DLD1 (cell line): ENCODE measurements at regions not wholly inside any gene's neighbourhood (a gene's known extent, or its start where the extent isn't known, plus 50 kb on each side); places are given as distances from the start of the nearest gene placed in this dataset.

ENCODE experiments used
- in situ Hi-C: cut with HindIII; loops from 2 replicates; pipeline ENCODE4 v1.10.0; 2017; ENCODE audit warnings: low sequenced_read_pairs

DNA sequence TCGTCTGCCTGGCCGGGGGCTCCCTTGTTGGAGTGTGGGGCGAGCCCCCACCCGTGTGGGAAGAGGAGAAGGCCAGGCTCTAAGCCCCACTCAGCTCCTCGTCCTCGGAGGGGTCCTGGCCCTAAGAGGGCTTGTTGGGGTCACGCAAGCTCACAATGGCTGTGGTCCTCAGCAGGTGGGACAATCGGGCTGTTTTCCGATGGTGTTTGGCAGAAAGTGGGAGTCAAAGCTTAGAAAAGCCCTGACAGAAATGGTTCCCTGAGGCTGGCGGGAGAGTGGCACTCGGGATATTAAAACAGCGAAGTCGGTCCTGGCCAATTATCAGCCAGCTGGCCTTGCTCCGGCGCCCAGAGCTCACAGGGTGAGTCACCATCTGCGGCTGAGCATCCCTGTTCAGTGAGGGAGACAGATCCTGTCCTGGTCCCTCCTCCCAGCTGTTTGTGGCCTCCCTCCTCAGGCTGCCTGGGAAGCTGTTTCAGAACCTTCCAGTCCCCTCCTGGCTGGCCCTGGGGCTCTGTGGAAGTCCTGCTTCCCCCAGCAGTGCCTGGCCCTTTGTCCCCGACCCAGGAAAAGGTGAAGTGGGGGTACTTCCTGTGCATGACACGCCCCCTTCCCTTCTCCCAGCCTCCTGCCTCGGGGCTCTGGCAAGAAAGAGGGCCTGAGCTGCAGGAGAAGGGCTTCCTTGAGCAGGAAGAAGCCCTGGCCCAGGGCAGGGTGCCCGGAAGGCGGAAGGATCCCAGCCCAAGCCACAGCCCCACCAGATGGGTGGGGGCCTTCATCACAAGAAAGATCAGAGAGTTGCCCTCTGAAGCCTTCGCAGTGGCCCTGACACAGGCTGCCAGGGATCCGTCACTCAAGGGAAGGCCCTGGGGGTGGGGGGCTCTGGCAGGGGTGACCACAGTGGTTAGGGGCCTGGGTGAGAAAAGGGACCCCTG is 53.6 kb upstream of the BHLHE23 start:
- in situ Hi-C loops = loop anchor here (5.0 to 10.0 kb wide), 2 partner anchors 84 to 162 kb away; no protein-coding TSS in a partner anchor

DNA sequence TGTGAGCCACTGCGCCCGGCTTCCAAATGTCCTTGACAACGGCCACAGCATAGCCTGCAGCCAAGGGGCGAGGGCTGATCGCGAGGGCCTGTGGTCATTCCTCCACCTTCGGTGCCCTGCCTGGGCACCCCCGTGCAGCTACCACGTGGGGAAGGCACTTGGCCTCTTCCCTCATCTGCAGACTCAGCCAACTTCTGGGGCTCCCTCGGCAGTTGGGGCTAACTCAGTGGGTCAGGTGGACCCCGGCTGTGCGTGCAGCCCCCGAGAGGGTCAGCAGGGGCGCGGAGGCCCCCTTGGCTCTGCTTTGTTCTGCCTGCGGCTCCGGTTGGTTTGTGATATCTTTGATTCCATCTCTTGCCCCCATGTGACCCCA is 52.9 kb upstream of the BHLHE23 start:
- in situ Hi-C loops = loop anchor here (5.0 to 10.0 kb wide), 2 partner anchors 85 to 163 kb away; no protein-coding TSS in a partner anchor

DNA sequence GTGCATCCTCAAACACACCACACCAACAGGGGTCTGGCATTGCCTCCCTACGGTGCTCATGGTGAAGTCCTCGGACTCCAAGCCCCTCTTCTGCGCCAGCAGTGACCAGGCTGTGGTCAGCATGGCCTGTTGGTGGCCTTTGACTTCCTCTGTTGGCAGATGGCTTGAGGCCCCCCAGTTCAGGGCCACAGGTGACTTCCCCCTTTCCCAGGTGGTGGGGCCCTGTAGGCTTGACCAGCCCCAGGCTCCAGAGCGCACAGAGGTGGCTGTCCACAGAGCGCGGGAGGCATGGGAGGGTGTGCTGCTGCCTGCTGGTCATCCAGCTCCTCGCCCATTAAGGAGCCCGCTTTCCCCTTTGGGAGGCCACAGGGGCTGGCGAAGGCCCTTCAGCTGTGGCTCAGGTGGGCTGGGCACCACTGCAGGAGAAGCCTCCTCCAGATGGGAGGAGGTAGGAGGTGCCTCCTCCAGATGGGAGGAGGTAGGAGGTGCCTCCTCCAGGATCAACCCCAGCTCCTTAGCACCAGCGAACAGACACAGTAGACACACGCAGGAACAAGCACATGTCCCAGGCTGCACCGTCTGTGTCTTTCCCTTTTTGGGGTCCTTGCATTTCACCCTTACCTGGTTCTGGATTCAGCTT is 52.1 kb upstream of the BHLHE23 start:
- in situ Hi-C loops = no loop called here

DNA sequence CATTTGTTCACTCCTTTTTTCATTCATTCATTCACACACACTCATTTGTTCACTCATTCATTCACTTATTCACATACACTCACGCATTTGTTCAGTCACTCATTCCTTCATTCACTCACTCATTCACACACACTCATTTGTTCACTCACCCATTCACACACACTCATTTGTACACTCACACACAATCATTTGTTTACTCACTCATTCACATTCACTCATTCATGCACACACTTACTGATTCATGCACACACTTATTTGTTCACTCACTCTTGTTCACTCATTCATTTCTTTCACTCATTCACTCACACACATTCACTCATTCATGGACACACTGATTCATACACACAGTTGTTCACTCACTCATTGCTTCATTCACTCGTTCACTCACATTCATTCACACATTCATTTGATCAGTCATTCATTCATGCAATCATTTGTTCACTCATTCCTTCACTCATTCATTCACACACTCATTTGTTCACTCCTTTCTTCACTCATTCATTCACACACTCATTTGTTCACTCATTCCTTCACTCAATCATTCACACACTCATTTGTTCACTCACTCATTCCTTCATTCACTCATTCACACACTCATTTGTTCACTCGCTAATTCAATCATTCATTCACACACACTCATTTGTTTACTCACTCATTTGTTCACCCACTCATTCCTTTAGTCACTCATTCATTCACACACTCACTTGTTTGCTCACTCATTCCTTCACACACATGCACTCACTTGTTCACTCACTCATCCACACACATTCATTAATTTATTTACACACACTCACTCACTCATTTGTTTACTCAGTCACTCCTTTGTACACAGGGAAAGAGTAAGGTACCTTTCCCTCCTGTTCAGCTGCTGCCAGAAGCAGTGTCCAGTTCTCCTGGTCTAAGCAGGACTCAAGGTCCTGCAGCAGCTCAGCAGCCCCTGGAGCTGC is 50.7 kb upstream of the BHLHE23 start:
- in situ Hi-C loops = no loop called here

DNA sequence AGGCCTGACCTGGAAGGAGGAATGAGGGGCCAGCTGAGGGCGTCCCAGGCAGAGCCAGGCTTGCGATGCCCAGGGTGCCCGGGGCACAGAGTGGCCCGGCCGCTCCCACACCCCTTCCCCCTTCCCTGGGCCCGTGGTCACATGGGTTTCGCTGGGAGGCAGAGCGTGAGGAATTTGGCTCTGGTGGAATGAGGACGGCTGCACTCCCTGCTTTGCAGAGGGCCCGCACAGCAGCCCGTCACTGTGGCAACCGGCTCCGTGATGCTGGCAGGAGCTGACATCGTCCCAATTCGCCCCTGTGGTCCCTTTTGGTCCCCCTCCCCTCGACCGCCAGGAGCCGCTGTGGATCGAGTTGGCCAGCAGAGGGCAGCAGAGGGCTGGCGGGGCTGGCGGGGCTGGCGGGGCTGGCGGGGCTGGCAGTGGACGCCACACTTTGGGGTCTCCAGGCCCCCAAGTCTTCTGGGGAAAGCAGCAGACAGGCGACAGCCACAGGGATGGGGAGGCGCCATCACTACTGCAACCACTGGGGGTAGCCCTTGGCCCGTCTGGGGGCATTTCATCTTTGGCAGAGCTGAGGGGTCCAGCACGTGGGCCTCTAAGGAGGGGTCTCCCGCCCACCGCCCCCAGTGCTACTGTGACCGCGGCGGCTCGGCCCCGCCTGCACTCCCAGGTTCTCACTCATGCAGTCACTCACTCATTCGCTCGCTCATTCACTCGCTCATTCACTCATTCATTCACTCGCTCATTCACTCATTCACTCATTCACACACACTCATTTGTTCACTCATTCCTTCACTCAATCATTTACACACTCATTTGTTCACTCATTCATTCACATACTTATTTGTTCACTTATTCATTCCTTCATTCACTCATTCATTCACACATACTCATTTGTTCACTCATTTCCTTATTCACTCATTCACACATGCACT is 49.7 kb upstream of the BHLHE23 start:
- in situ Hi-C loops = no loop called here
